ENCODE measurements at regions not wholly inside any gene's neighbourhood (a gene's known extent, or its start where the extent isn't known, plus 50 kb on each side); places are given as distances from the start of the nearest gene placed in this dataset.

DNA sequence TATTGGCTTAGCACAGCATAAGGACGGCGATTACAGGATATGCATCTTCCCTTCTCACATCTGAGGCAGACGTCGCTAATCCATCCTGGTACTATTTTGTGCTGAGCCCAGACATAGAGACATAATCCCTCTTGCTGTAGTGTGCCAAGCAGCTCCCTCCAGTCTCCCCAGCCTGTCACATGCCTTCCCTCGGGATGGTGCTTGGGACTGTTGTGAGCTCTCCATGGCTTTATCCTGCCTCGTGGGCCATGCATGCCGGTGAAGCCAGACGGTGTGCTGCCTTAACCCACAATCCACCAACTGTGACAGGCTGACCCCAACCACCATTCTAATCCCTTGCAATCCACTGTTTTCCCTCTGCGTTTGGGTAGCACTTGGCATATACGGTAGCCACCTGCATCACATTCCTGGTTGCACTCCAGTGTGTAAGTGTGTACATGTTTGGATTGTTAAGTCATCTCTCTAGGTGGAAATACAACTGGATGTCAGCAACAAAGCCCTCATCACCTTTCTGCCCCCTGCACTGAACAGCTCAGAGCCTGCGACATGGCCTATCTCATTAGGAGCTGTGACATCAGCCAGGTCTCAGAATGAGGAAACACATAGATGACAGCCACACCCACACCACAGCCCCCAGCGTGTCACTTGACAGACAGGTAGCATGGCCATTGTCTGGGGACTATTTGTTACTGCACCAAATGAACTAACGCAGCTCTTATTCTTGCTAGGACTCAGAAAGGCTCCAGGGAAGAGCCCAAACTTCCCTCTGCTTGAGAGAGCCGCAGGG, 374.8 kb upstream of the CDH4 start:
- no peaks in the 10 kb centered on the region for H3K9me3 ChIP-seq (ENCODE audit: low read length)
- H4K20me1 ChIP-seq (ENCODE audit: insufficient read depth, low read depth, low read length) = no peaks in the 10 kb centered on the region
- H3K9ac ChIP-seq (ENCODE audit: low read length) = no peak overlapping the region
- no peak overlapping the region for H2AFZ ChIP-seq (ENCODE audit: low read length)
- H3K4me3 ChIP-seq (ENCODE audit: low read length) = no peak overlapping the region
- H3K27me3 ChIP-seq (ENCODE audit: low read length) = no peaks in the 10 kb centered on the region
- no peak for DNase-seq
- H3K9me2 ChIP-seq (replicated peaks; ENCODE audit: insufficient read depth, low read length) = no peaks in the 10 kb centered on the region
- no peak overlapping the region for H3K4me2 ChIP-seq (ENCODE audit: low read depth, low read length, poor library complexity, severe bottlenecking)
- H3K27ac ChIP-seq (ENCODE audit: low read length) = no peak overlapping the region
- no peaks in the 10 kb centered on the region for H3K36me3 ChIP-seq (ENCODE audit: insufficient read depth, low read length)
- no peaks in the 10 kb centered on the region for H3K79me2 ChIP-seq (ENCODE audit: low read length)
- H3K4me1 ChIP-seq (ENCODE audit: low read length) = no peaks in the 10 kb centered on the region

DNA sequence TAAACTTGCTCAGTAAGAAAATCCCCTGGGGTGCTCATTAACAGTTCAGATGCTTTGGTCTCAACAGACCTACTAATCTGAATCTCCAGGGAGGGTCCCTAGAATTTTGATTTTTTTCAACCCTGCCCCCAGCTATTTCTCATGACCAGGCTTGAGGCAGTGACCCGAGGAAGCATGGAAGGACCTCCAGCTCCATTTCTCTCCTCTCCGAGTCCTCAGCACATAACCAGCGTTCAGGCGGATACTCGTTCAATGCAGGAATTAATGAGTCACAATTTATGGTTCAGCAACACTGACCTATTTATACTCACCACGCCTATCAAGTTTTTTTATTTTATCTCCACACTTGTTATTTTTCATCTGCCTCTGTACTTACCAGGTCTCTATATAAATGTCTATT, 369.2 kb upstream of the CDH4 start:
- DNase-seq = no peak
- H2AFZ ChIP-seq (ENCODE audit: low read length) = no peak overlapping the region
- no peaks in the 10 kb centered on the region for H3K4me1 ChIP-seq (ENCODE audit: low read length)
- H3K9me3 ChIP-seq (ENCODE audit: low read length) = no peaks in the 10 kb centered on the region
- no peak overlapping the region for H3K4me2 ChIP-seq (ENCODE audit: low read depth, low read length, poor library complexity, severe bottlenecking)
- H3K27me3 ChIP-seq (ENCODE audit: low read length) = no peaks in the 10 kb centered on the region
- H4K20me1 ChIP-seq (ENCODE audit: insufficient read depth, low read depth, low read length) = no peaks in the 10 kb centered on the region
- H3K4me3 ChIP-seq (ENCODE audit: low read length) = no peak overlapping the region
- H3K36me3 ChIP-seq (ENCODE audit: insufficient read depth, low read length) = no peaks in the 10 kb centered on the region
- H3K9me2 ChIP-seq (replicated peaks; ENCODE audit: insufficient read depth, low read length) = no peaks in the 10 kb centered on the region
- H3K9ac ChIP-seq (ENCODE audit: low read length) = no peak overlapping the region
- no peaks in the 10 kb centered on the region for H3K79me2 ChIP-seq (ENCODE audit: low read length)
- H3K27ac ChIP-seq (ENCODE audit: low read length) = no peak overlapping the region

- Histone ChIP-seq H3K4me1 (ENCODE audit: low read length) (no peaks in the 10 kb centered on the region), H3K36me3 (ENCODE audit: insufficient read depth, low read length) (no peaks in the 10 kb centered on the region), H3K9me3 (ENCODE audit: low read length) (no peaks in the 10 kb centered on the region), H3K9ac (ENCODE audit: low read length) (no peak overlapping the region), H3K4me3 (ENCODE audit: low read length) (no peak overlapping the region), H3K4me2 (ENCODE audit: low read depth, low read length, poor library complexity, severe bottlenecking) (no peak overlapping the region), H3K79me2 (ENCODE audit: low read length) (no peaks in the 10 kb centered on the region), H3K27ac (ENCODE audit: low read length) (no peak overlapping the region), H3K9me2 (replicated peaks; ENCODE audit: insufficient read depth, low read length) (no peaks in the 10 kb centered on the region), H3K27me3 (ENCODE audit: low read length) (no peaks in the 10 kb centered on the region), H2AFZ (ENCODE audit: low read length) (no peak overlapping the region), H4K20me1 (ENCODE audit: insufficient read depth, low read depth, low read length) (no peaks in the 10 kb centered on the region)
- no peak for DNase-seq
Observed at GRCh38 chr20:60883496-60883895, 368.6 kb upstream of the CDH4 start.

- no peak overlapping the region for H3K27ac ChIP-seq (ENCODE audit: low read length)
- H3K4me2 ChIP-seq (ENCODE audit: low read depth, low read length, poor library complexity, severe bottlenecking) = no peak overlapping the region
- H3K4me3 ChIP-seq (ENCODE audit: low read length) = no peak overlapping the region
- H3K9me3 ChIP-seq (ENCODE audit: low read length) = no peaks in the 10 kb centered on the region
- H3K27me3 ChIP-seq (ENCODE audit: low read length) = no peaks in the 10 kb centered on the region
- no peaks in the 10 kb centered on the region for H4K20me1 ChIP-seq (ENCODE audit: insufficient read depth, low read depth, low read length)
- no peak overlapping the region for H3K9ac ChIP-seq (ENCODE audit: low read length)
- H2AFZ ChIP-seq (ENCODE audit: low read length) = no peak overlapping the region
- H3K79me2 ChIP-seq (ENCODE audit: low read length) = no peaks in the 10 kb centered on the region
- no peak for DNase-seq
- H3K9me2 ChIP-seq (replicated peaks; ENCODE audit: insufficient read depth, low read length) = no peaks in the 10 kb centered on the region
- no peaks in the 10 kb centered on the region for H3K36me3 ChIP-seq (ENCODE audit: insufficient read depth, low read length)
- H3K4me1 ChIP-seq (ENCODE audit: low read length) = no peaks in the 10 kb centered on the region
Observed at GRCh38 chr20:60884277-60884676, 367.8 kb upstream of the CDH4 start.

GRCh38 chr20:60888771-60889170, 363.3 kb upstream of the CDH4 start:
- Histone ChIP-seq H3K4me3 (ENCODE audit: low read length) (no peak overlapping the region), H3K9me2 (replicated peaks; ENCODE audit: insufficient read depth, low read length) (no peaks in the 10 kb centered on the region), H3K4me2 (ENCODE audit: low read depth, low read length, poor library complexity, severe bottlenecking) (no peak overlapping the region), H3K27ac (ENCODE audit: low read length) (no peak overlapping the region), H3K9ac (ENCODE audit: low read length) (no peak overlapping the region), H2AFZ (ENCODE audit: low read length) (no peak overlapping the region), H3K27me3 (ENCODE audit: low read length) (no peaks in the 10 kb centered on the region), H4K20me1 (ENCODE audit: insufficient read depth, low read depth, low read length) (no peaks in the 10 kb centered on the region), H3K36me3 (ENCODE audit: insufficient read depth, low read length) (no peaks in the 10 kb centered on the region), H3K79me2 (ENCODE audit: low read length) (no peaks in the 10 kb centered on the region), H3K4me1 (ENCODE audit: low read length) (no peaks in the 10 kb centered on the region), H3K9me3 (ENCODE audit: low read length) (no peaks in the 10 kb centered on the region)
- no peak for DNase-seq

GRCh38 chr20:60892095-60892813, 359.8 kb upstream of the CDH4 start:
- H3K9me3 ChIP-seq (ENCODE audit: low read length) = no peaks in the 10 kb centered on the region
- H3K4me2 ChIP-seq (ENCODE audit: low read depth, low read length, poor library complexity, severe bottlenecking) = no peak overlapping the region
- H3K9ac ChIP-seq (ENCODE audit: low read length) = no peak overlapping the region
- H3K4me3 ChIP-seq (ENCODE audit: low read length) = no peak overlapping the region
- no peaks in the 10 kb centered on the region for H3K79me2 ChIP-seq (ENCODE audit: low read length)
- no peaks in the 10 kb centered on the region for H3K4me1 ChIP-seq (ENCODE audit: low read length)
- no peaks in the 10 kb centered on the region for H3K9me2 ChIP-seq (replicated peaks; ENCODE audit: insufficient read depth, low read length)
- H4K20me1 ChIP-seq (ENCODE audit: insufficient read depth, low read depth, low read length) = no peaks in the 10 kb centered on the region
- H2AFZ ChIP-seq (ENCODE audit: low read length) = no peak overlapping the region
- no peak for DNase-seq
- H3K36me3 ChIP-seq (ENCODE audit: insufficient read depth, low read length) = no peaks in the 10 kb centered on the region
- no peak overlapping the region for H3K27ac ChIP-seq (ENCODE audit: low read length)
- no peaks in the 10 kb centered on the region for H3K27me3 ChIP-seq (ENCODE audit: low read length)

- Histone ChIP-seq H3K79me2 (ENCODE audit: low read length) (no peaks in the 10 kb centered on the region), H3K4me3 (ENCODE audit: low read length) (no peak overlapping the region)
- DNase-seq = no peak
Observed at GRCh38 chr20:60894091-60894490, 358.0 kb upstream of the CDH4 start.

GRCh38 chr20:60895363-60896079, 356.5 kb upstream of the CDH4 start:
- no peak overlapping the region for H3K9ac ChIP-seq (ENCODE audit: low read length)
- H3K9me2 ChIP-seq (replicated peaks; ENCODE audit: insufficient read depth, low read length) = no peaks in the 10 kb centered on the region
- no peaks in the 10 kb centered on the region for H3K9me3 ChIP-seq (ENCODE audit: low read length)
- H3K36me3 ChIP-seq (ENCODE audit: insufficient read depth, low read length) = no peaks in the 10 kb centered on the region
- no peak overlapping the region for H3K4me3 ChIP-seq (ENCODE audit: low read length)
- H3K79me2 ChIP-seq (ENCODE audit: low read length) = no peaks in the 10 kb centered on the region
- no peak overlapping the region for H2AFZ ChIP-seq (ENCODE audit: low read length)
- H3K4me2 ChIP-seq (ENCODE audit: low read depth, low read length, poor library complexity, severe bottlenecking) = no peak overlapping the region
- no peaks in the 10 kb centered on the region for H4K20me1 ChIP-seq (ENCODE audit: insufficient read depth, low read depth, low read length)
- H3K4me1 ChIP-seq (ENCODE audit: low read length) = peaks cover 3% of the 10 kb centered on the region
- H3K27me3 ChIP-seq (ENCODE audit: low read length) = no peaks in the 10 kb centered on the region
- DNase-seq = no peak
- H3K27ac ChIP-seq (ENCODE audit: low read length) = no peak overlapping the region

More at GRCh38 chr20:60894091-60894490, 358.0 kb upstream of the CDH4 start:
- Histone ChIP-seq H3K27me3 (ENCODE audit: low read length) (no peaks in the 10 kb centered on the region), H3K9ac (ENCODE audit: low read length) (no peak overlapping the region), H3K9me2 (replicated peaks; ENCODE audit: insufficient read depth, low read length) (no peaks in the 10 kb centered on the region), H3K9me3 (ENCODE audit: low read length) (no peaks in the 10 kb centered on the region), H2AFZ (ENCODE audit: low read length) (no peak overlapping the region), H3K4me2 (ENCODE audit: low read depth, low read length, poor library complexity, severe bottlenecking) (no peak overlapping the region), H3K27ac (ENCODE audit: low read length) (no peak overlapping the region), H3K36me3 (ENCODE audit: insufficient read depth, low read length) (no peaks in the 10 kb centered on the region), H4K20me1 (ENCODE audit: insufficient read depth, low read depth, low read length) (no peaks in the 10 kb centered on the region), H3K4me1 (ENCODE audit: low read length) (no peaks in the 10 kb centered on the region)
